ENCODE measurements at regions not wholly inside any gene's neighbourhood (a gene's known extent, or its start where the extent isn't known, plus 50 kb on each side); places are given as distances from the start of the nearest gene placed in this dataset.

DNA sequence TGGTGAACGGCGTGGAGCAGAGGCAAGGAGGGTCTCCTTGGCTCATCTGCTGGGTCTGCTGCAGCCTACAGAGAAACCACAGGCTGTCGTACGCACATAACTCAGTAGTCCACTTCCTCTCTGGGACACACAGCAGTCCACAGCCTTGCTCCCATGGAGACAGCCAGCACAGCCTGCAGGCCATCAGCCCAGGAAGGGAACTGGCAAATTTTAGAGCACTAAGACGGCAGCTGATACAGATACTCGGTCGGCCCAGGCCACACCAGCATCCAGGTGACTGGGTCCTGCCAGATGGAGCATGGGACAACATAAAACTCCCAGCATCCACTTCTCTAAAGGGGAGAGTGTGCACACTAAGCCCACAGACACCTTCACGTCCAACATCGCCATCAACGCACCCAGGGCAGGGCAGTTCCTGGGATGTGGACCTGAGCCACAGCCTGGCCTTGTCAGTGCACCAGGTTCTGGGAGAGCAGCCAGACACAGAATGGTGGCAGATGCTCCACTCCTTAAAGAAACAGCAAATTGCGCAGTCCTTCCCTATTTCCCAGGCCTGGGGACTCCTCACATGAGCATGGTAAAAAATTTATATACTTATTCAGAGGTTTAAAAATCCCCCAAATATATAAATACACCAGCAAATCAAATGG is 247.1 kb upstream of the RAB4A start:
- TF ChIP-seq, protein P1, sequence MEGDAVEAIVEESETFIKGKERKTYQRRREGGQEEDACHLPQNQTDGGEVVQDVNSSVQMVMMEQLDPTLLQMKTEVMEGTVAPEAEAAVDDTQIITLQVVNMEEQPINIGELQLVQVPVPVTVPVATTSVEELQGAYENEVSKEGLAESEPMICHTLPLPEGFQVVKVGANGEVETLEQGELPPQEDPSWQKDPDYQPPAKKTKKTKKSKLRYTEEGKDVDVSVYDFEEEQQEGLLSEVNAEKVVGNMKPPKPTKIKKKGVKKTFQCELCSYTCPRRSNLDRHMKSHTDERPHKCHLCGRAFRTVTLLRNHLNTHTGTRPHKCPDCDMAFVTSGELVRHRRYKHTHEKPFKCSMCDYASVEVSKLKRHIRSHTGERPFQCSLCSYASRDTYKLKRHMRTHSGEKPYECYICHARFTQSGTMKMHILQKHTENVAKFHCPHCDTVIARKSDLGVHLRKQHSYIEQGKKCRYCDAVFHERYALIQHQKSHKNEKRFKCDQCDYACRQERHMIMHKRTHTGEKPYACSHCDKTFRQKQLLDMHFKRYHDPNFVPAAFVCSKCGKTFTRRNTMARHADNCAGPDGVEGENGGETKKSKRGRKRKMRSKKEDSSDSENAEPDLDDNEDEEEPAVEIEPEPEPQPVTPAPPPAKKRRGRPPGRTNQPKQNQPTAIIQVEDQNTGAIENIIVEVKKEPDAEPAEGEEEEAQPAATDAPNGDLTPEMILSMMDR (IDR thresholded peaks at IDR 0.05) = no peak
- TF ChIP-seq POLR2A (IDR thresholded peaks at IDR 0.05) = no peak

Measured in ovary (tissue), 3 donors.